Keratinocyte (primary cell): ENCODE measurements at regions not wholly inside any gene's neighbourhood (a gene's known extent, or its start where the extent isn't known, plus 50 kb on each side); places are given as distances from the start of the nearest gene placed in this dataset.

Source experiments
- DNase-seq: peaks from one replicate; pipeline ENCODE4 v3.0.0-alpha.2; 2011; ENCODE audit warnings: low read depth, missing footprints, low spot score
- FAIRE-seq: peaks from 2 replicates; lab custom pipeline; 2011; peaks lifted over from hg19 to GRCh38; lab: Jason Lieb, UNC
- H2AFZ ChIP-seq: 2 replicates; pipeline ENCODE4 v1.6.0; 2012; ENCODE audit warnings: low read length, control low read depth, inconsistent platforms; ENCODE audit not compliant: control insufficient read depth
- H3K27ac ChIP-seq: 2 replicates; pipeline ENCODE4 v1.5.1; 2011; ENCODE audit warnings: low read length; ENCODE audit not compliant: control insufficient read depth, insufficient read depth
- H3K27me3 ChIP-seq: 3 replicates; pipeline ENCODE4 v1.6.0; 2011; ENCODE audit warnings: low read length; ENCODE audit not compliant: control insufficient read depth, insufficient read depth; ENCODE audit errors: extremely low read depth
- H3K36me3 ChIP-seq, 2 experiments: 2 replicates in 1 of 2; 3 replicates in 1 of 2; pipeline ENCODE4 v1.5.1; 2011; ENCODE audit warnings: low read length in 2 of 2, mild to moderate bottlenecking in 1 of 2; ENCODE audit not compliant: control insufficient read depth in 2 of 2, insufficient read depth in 2 of 2; ENCODE audit errors: extremely low read depth in 1 of 2
- H3K4me1 ChIP-seq: 3 replicates; pipeline ENCODE4 v1.5.1; 2011; ENCODE audit warnings: low read length; ENCODE audit not compliant: control insufficient read depth, insufficient read depth; ENCODE audit errors: extremely low read depth
- H3K4me2 ChIP-seq: 3 replicates; pipeline ENCODE4 v1.6.0; 2011; ENCODE audit warnings: low read depth, low read length; ENCODE audit not compliant: control insufficient read depth, insufficient read depth; ENCODE audit errors: extremely low read depth
- H3K4me3 ChIP-seq, 3 experiments: fragments of 200-600 bp in 1 of 3; sonication (generic) in 1 of 3; 2 replicates in 2 of 3; 3 replicates in 1 of 3; pipeline ENCODE4 v1.5.1; 2011 to 2016; ENCODE audit warnings: low read length in 3 of 3, mild to moderate bottlenecking in 3 of 3, control low read depth in 2 of 3, inconsistent platforms in 1 of 3, low read depth in 1 of 3, mixed read lengths in 1 of 3, mixed run types in 1 of 3, moderate library complexity in 1 of 3; ENCODE audit not compliant: control insufficient read depth in 2 of 3, insufficient read depth in 2 of 3; ENCODE audit errors: extremely low read depth in 1 of 3
- H3K79me2 ChIP-seq: 2 replicates; pipeline ENCODE4 v1.6.0; 2012; ENCODE audit warnings: low read length; ENCODE audit not compliant: control insufficient read depth, insufficient read depth
- H3K9ac ChIP-seq: 3 replicates; pipeline ENCODE4 v1.6.0; 2011; ENCODE audit warnings: low read length; ENCODE audit not compliant: control insufficient read depth, insufficient read depth; ENCODE audit errors: extremely low read depth
- H3K9me1 ChIP-seq: 3 replicates; pipeline ENCODE4 v1.6.0; 2011; ENCODE audit warnings: low read length; ENCODE audit not compliant: control insufficient read depth, insufficient read depth; ENCODE audit errors: extremely low read depth
- H3K9me3 ChIP-seq: 2 replicates; pipeline ENCODE4 v1.5.1; 2012; ENCODE audit warnings: low read depth, low read length; ENCODE audit not compliant: control insufficient read depth
- H4K20me1 ChIP-seq: 3 replicates; pipeline ENCODE4 v1.6.0; 2011; ENCODE audit warnings: low read length; ENCODE audit not compliant: control insufficient read depth, insufficient read depth; ENCODE audit errors: extremely low read depth
- CTCF ChIP-seq, 3 experiments: IDR thresholded peaks in 1 of 3; conservative IDR thresholded peaks in 1 of 3; optimal IDR thresholded peaks in 1 of 3; 2 replicates in 2 of 3; 3 replicates in 1 of 3; pipeline versions ENCODE3 to v1.5.1; 2011; ENCODE audit warnings: low read length in 3 of 3, mild to moderate bottlenecking in 3 of 3, moderate library complexity in 2 of 3, control low read depth in 1 of 3, inconsistent platforms in 1 of 3; ENCODE audit not compliant: insufficient read depth in 2 of 3; ENCODE audit errors: extremely low read depth in 1 of 3
- EZH2 ChIP-seq: IDR thresholded peaks from one replicate; pipeline ENCODE4 v1.6.1; 2012; ENCODE audit warnings: inconsistent platforms, mild to moderate bottlenecking, low read length, moderate library complexity
- dilution Hi-C: fragments of 300-500 bp; cut with MboI; formaldehyde crosslinking; loops from one replicate; pipeline ENCODE4 v1.7.0; 2020; ENCODE audit warnings: low sequenced_read_pairs; ENCODE audit not compliant: extremely low pct_ligation_motif_present

DNA sequence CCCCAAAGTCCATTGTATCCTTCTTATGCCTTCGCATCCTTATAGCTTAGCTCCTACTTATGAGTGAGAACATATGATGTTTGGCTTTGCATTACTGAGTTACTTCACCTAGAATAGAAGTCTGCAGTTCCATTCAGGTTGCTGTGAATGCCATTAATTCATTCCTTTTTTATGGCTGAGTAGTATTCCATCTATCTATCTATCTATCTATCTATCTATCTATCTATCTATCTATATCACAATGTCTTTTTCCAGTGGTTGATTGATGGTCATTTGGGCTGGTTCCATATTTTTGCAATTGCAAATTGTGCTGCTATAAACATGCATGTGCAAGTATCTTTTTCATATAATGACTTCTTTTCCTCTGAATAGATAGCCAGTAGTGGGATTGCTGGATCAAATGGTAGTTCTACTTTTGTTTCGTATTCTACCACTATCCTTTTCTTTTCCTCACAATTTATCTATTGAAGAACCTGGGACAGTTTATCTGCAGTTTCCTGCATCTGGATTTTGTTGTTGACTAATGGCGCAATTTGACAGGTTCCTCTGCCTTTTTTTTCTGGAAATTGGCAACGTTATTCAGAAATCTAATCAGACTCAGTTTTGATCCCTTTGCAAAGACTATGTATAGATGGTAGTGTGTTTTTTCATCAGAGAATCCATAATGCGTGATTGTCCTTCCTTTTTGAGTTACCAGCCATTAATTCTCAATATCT, 287.2 kb downstream of the ARL4A start:
- dilution Hi-C loops: no loop called here
- TF ChIP-seq EZH2 (no peak), CTCF (optimal IDR thresholded peaks at IDR 0.05 in 1 of 3, IDR thresholded peaks at IDR 0.05 in 1 of 3, conservative IDR thresholded peaks at IDR 0.05 in 1 of 3; ENCODE audit: extremely low read depth in 1 of 3, insufficient read depth in 2 of 3, low read length in 3 of 3) (no peak)
- no peak overlapping the region for H2AFZ ChIP-seq

GRCh38 chr7:12975412-12975811, 288.0 kb downstream of the ARL4A start:
- dilution Hi-C loops: no loop called here
- no peak overlapping the region for H2AFZ ChIP-seq
- H3K36me3 ChIP-seq: no peaks in the 10 kb centered on the region
- no peaks in the 10 kb centered on the region for H3K4me1 ChIP-seq
- H3K9me1 ChIP-seq: no peaks in the 10 kb centered on the region
- TF ChIP-seq EZH2 (no peak), CTCF (optimal IDR thresholded peaks at IDR 0.05 in 1 of 3, IDR thresholded peaks at IDR 0.05 in 1 of 3, conservative IDR thresholded peaks at IDR 0.05 in 1 of 3; ENCODE audit: extremely low read depth in 1 of 3, insufficient read depth in 2 of 3, low read length in 3 of 3) (no peak)
- no peak for FAIRE-seq
- H3K79me2 ChIP-seq: no peaks in the 10 kb centered on the region
- no peak overlapping the region for H3K27ac ChIP-seq
- no peaks in the 10 kb centered on the region for H3K9me3 ChIP-seq
- no peak overlapping the region for H3K4me2 ChIP-seq
- H3K27me3 ChIP-seq: no peaks in the 10 kb centered on the region
- no peaks in the 10 kb centered on the region for H4K20me1 ChIP-seq
- H3K4me3 ChIP-seq: no peak overlapping the region
- no peak for DNase-seq
- no peak overlapping the region for H3K9ac ChIP-seq

More for the DNA sequence above, 287.2 kb downstream of the ARL4A start:
- H3K4me1 ChIP-seq: no peaks in the 10 kb centered on the region
- H3K4me2 ChIP-seq: no peak overlapping the region
- H4K20me1 ChIP-seq: no peaks in the 10 kb centered on the region
- no peak overlapping the region for H3K27ac ChIP-seq
- no peaks in the 10 kb centered on the region for H3K9me3 ChIP-seq
- H3K4me3 ChIP-seq: no peak overlapping the region
- no peaks in the 10 kb centered on the region for H3K79me2 ChIP-seq
- DNase-seq (no peak), FAIRE-seq (no peak)
- H3K27me3 ChIP-seq: no peaks in the 10 kb centered on the region
- H3K9me1 ChIP-seq: no peaks in the 10 kb centered on the region
- H3K36me3 ChIP-seq: no peaks in the 10 kb centered on the region
- no peak overlapping the region for H3K9ac ChIP-seq
